Neural cell (in vitro differentiated cells): ENCODE measurements at regions not wholly inside any gene's neighbourhood (a gene's known extent, or its start where the extent isn't known, plus 50 kb on each side); places are given as distances from the start of the nearest gene placed in this dataset.

ENCODE experiments used
- H2AFZ ChIP-seq: fragments of 200-600, 300-800 bp; sonication (generic), shearing (Covaris generic); 2 replicates; pipeline ENCODE4 v1.6.0; 2014; ENCODE audit warnings: low read depth, mild to moderate bottlenecking, antibody characterized with exemption, low read length, moderate library complexity
- H3F3A ChIP-seq: fragments of 200-600 bp; shearing (Covaris generic); 2 replicates; pipeline ENCODE4 v1.6.1; 2016; ENCODE audit warnings: mild to moderate bottlenecking, moderate library complexity, mixed read lengths, antibody characterized with exemption, low read length; ENCODE audit not compliant: insufficient read depth, poor library complexity, severe bottlenecking
- H3K27ac ChIP-seq: fragments of 200-600, 300-800 bp; sonication (generic), shearing (Covaris generic); 2 replicates; pipeline ENCODE4 v1.5.1; 2014; ENCODE audit warnings: mild to moderate bottlenecking, low read length, moderate library complexity
- H3K27me3 ChIP-seq: fragments of 300-800, 200-600 bp; sonication (generic), shearing (Covaris generic); 2 replicates; pipeline ENCODE4 v1.6.0; 2014; ENCODE audit warnings: mild to moderate bottlenecking, low read depth, low read length, moderate library complexity; ENCODE audit not compliant: insufficient read depth
- H3K36me3 ChIP-seq: fragments of 300-800, 200-600 bp; sonication (generic), shearing (Covaris generic); 2 replicates; pipeline ENCODE4 v1.5.1; 2014; ENCODE audit warnings: mild to moderate bottlenecking, antibody characterized with exemption, low read length, moderate library complexity; ENCODE audit not compliant: insufficient read depth
- H3K4me2 ChIP-seq: fragments of 300-800, 200-600 bp; sonication (generic), shearing (Covaris generic); 2 replicates; pipeline ENCODE4 v1.6.0; 2014; ENCODE audit warnings: mild to moderate bottlenecking, low read length
- H3K4me3 ChIP-seq: fragments of 300-800, 200-600 bp; sonication (generic), shearing (Covaris generic); 2 replicates; pipeline ENCODE4 v1.5.1; 2014; ENCODE audit warnings: mild to moderate bottlenecking, low read length, moderate library complexity
- H3K79me2 ChIP-seq: fragments of 200-600 bp; shearing (Covaris generic); replicated peaks from 2 replicates; pipeline ENCODE4 v1.6.0; 2014; ENCODE audit warnings: mild to moderate bottlenecking, low read length, moderate library complexity; ENCODE audit not compliant: insufficient read depth
- H3K9ac ChIP-seq: fragments of 300-800, 200-600 bp; sonication (generic), shearing (Covaris generic); 2 replicates; pipeline ENCODE4 v1.6.1; 2016; ENCODE audit warnings: mild to moderate bottlenecking, low read length, mixed read lengths
- H3K9me2 ChIP-seq: fragments of 200-600 bp; shearing (Covaris generic); 2 replicates; pipeline ENCODE4 v1.6.1; 2016; ENCODE audit warnings: mild to moderate bottlenecking, low read length, mixed read lengths; ENCODE audit not compliant: insufficient read depth
- H3K9me3 ChIP-seq: fragments of 200-600, 300-800 bp; sonication (generic), shearing (Covaris generic); 2 replicates; pipeline ENCODE4 v1.6.1; 2016; ENCODE audit warnings: mild to moderate bottlenecking, mixed run types, low read length, moderate library complexity, mixed read lengths
- H4K20me1 ChIP-seq: fragments of 200-600 bp; shearing (Covaris generic); 2 replicates; pipeline ENCODE4 v1.6.1; 2016; ENCODE audit warnings: mild to moderate bottlenecking, mixed run types; ENCODE audit not compliant: insufficient read depth
- EP300 ChIP-seq: fragments of 450-650 bp; conservative IDR thresholded peaks from 2 replicates; pipeline ENCODE4 v1.6.1; 2014; ENCODE audit warnings: antibody characterized with exemption, mild to moderate bottlenecking, moderate library complexity; ENCODE audit not compliant: poor library complexity, severe bottlenecking
- EZH2 ChIP-seq: fragments of 200-600, 300-800 bp; shearing (Covaris generic), sonication (generic); IDR thresholded peaks from 2 replicates; pipeline ENCODE4 v1.6.1; 2014; ENCODE audit warnings: antibody characterized with exemption, low read length, borderline replicate concordance, mild to moderate bottlenecking; ENCODE audit not compliant: insufficient read depth, poor library complexity, severe bottlenecking
- MXI1 ChIP-seq: fragments of 450-650 bp; conservative IDR thresholded peaks from 2 replicates; pipeline ENCODE4 v1.6.1; 2014; ENCODE audit warnings: antibody characterized with exemption, mild to moderate bottlenecking; ENCODE audit not compliant: poor library complexity, severe bottlenecking
- POLR2AphosphoS5 ChIP-seq: IDR thresholded peaks from 2 replicates; pipeline ENCODE4 v1.6.1; 2012
- RAD21 ChIP-seq: fragments of 450-650 bp; conservative IDR thresholded peaks from 2 replicates; pipeline ENCODE4 v1.6.1; 2014; ENCODE audit warnings: antibody characterized with exemption, mild to moderate bottlenecking, moderate library complexity
- SMC3 ChIP-seq: fragments of 450-650 bp; conservative IDR thresholded peaks from 2 replicates; pipeline ENCODE4 v1.6.1; 2014; ENCODE audit warnings: antibody characterized with exemption, mild to moderate bottlenecking, moderate library complexity; ENCODE audit not compliant: poor library complexity
- TAF1 ChIP-seq: IDR thresholded peaks from 2 replicates; pipeline ENCODE4 v1.6.1; 2012; ENCODE audit warnings: low read depth
- TF ChIP-seq, protein P1 (sequence below): fragments of 450-650 bp; IDR thresholded peaks from 2 replicates; pipeline ENCODE4 v1.5.1; 2014; ENCODE audit warnings: antibody characterized with exemption, mild to moderate bottlenecking, moderate library complexity; ENCODE audit not compliant: poor library complexity, severe bottlenecking
- TF ChIP-seq, protein P2 (sequence below): IDR thresholded peaks from 2 replicates; pipeline ENCODE4 v1.6.1; 2012; ENCODE audit warnings: borderline replicate concordance

DNA sequence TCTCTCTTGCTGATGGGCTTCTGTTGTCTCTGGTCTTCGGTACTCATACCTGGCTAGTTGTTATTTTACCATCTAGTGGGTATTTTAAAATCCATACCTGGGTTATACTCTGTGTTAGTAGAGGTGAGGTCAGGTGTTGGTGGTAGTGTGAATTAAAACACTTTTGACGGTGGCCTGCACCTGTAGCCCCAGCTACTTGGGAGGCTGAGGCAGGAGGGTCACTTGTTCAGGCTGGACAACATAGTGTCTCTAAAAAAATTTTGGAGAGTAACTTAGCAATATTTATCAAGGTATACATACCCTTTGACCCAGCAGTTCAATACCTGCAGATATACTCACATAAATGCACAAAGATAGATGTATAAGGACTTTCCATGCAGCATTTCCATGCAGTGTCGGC is 55.4 kb downstream of the GSX1 start:
- Histone ChIP-seq H3K9me3 (no peaks in the 10 kb centered on the region), H3K36me3 (no peaks in the 10 kb centered on the region), H4K20me1 (no peaks in the 10 kb centered on the region), H3K9ac (no peak overlapping the region), H3F3A (no peaks in the 10 kb centered on the region), H2AFZ (no peak overlapping the region), H3K4me2 (no peak overlapping the region), H3K27ac (no peak overlapping the region), H3K27me3 (no peaks in the 10 kb centered on the region), H3K79me2 (no peaks in the 10 kb centered on the region), H3K9me2 (no peaks in the 10 kb centered on the region), H3K4me3 (no peak overlapping the region)
- TF ChIP-seq, protein P1, sequence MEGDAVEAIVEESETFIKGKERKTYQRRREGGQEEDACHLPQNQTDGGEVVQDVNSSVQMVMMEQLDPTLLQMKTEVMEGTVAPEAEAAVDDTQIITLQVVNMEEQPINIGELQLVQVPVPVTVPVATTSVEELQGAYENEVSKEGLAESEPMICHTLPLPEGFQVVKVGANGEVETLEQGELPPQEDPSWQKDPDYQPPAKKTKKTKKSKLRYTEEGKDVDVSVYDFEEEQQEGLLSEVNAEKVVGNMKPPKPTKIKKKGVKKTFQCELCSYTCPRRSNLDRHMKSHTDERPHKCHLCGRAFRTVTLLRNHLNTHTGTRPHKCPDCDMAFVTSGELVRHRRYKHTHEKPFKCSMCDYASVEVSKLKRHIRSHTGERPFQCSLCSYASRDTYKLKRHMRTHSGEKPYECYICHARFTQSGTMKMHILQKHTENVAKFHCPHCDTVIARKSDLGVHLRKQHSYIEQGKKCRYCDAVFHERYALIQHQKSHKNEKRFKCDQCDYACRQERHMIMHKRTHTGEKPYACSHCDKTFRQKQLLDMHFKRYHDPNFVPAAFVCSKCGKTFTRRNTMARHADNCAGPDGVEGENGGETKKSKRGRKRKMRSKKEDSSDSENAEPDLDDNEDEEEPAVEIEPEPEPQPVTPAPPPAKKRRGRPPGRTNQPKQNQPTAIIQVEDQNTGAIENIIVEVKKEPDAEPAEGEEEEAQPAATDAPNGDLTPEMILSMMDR: no peak
- TF ChIP-seq POLR2AphosphoS5: no peak

DNA sequence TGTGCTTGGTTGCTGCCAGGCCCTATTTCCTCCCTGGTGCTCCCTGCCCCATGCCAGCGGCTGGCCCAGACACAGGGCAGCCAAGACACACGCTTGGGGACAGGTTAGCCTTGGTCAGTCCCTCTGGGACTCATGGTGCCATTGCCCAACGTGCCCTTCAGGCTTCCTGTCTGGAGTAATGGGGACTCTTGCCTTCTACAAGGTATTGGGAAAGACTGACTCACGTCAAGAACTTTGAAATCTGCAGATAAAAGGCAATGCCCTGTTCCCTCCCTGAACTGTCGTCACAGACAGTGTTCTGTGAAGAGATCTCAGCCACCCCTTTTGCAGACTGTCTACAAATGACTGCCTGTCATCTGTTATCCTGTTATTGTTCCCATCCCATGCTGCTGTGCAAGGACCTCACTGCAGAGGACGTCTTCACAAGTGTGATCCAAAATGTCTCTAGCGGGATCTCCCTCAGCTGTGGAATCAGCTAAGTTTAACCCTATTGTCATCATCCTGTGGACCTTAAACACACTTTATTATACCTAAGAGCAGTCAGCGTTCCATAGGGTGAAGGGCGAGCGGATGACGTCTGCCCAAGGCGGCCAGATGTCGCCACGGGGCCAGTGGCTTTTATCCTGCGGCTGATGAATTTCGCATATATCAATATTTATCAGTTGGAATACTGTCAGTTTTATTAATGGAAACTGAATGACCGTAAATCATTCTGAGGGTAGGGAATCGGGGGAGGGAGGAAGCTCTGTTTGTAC is 59.0 kb downstream of the GSX1 start:
- no peaks in the 10 kb centered on the region for H4K20me1 ChIP-seq
- no peaks in the 10 kb centered on the region for H3K79me2 ChIP-seq
- H3K27me3 ChIP-seq: no peaks in the 10 kb centered on the region
- H3K4me3 ChIP-seq: no peak overlapping the region
- no peaks in the 10 kb centered on the region for H3K36me3 ChIP-seq
- H3F3A ChIP-seq: no peaks in the 10 kb centered on the region
- H3K9me3 ChIP-seq: no peaks in the 10 kb centered on the region
- no peak overlapping the region for H3K4me2 ChIP-seq
- H3K9ac ChIP-seq: no peak overlapping the region
- TF ChIP-seq, protein P2, sequence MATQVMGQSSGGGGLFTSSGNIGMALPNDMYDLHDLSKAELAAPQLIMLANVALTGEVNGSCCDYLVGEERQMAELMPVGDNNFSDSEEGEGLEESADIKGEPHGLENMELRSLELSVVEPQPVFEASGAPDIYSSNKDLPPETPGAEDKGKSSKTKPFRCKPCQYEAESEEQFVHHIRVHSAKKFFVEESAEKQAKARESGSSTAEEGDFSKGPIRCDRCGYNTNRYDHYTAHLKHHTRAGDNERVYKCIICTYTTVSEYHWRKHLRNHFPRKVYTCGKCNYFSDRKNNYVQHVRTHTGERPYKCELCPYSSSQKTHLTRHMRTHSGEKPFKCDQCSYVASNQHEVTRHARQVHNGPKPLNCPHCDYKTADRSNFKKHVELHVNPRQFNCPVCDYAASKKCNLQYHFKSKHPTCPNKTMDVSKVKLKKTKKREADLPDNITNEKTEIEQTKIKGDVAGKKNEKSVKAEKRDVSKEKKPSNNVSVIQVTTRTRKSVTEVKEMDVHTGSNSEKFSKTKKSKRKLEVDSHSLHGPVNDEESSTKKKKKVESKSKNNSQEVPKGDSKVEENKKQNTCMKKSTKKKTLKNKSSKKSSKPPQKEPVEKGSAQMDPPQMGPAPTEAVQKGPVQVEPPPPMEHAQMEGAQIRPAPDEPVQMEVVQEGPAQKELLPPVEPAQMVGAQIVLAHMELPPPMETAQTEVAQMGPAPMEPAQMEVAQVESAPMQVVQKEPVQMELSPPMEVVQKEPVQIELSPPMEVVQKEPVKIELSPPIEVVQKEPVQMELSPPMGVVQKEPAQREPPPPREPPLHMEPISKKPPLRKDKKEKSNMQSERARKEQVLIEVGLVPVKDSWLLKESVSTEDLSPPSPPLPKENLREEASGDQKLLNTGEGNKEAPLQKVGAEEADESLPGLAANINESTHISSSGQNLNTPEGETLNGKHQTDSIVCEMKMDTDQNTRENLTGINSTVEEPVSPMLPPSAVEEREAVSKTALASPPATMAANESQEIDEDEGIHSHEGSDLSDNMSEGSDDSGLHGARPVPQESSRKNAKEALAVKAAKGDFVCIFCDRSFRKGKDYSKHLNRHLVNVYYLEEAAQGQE: no peak
- no peak for TF ChIP-seq MXI1
- TF ChIP-seq RAD21: no peak
- TF ChIP-seq EP300: no peak
- no peak for TF ChIP-seq EZH2
- no peak overlapping the region for H2AFZ ChIP-seq
- H3K27ac ChIP-seq: no peak overlapping the region
- H3K9me2 ChIP-seq: no peaks in the 10 kb centered on the region

DNA sequence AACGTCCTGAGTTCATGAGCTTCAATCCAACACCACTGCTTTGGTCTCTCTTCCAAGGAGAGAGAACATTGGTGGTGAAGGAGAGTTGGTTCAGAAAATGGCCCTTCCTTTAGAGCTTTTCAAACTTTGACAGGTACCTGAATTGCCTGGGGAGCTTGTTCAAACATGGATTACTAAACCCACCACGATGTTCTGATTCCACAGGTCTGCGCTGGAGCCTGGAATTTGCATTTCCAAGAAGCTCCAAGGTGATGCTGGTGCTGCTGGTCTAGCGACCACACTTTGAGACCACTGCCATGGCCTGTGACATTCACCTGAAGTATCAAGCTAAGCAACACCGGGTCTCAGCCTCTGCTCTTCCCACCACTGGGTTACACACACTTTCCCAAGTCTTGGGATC is 60.2 kb downstream of the GSX1 start:
- no peaks in the 10 kb centered on the region for H3K36me3 ChIP-seq
- H4K20me1 ChIP-seq: no peaks in the 10 kb centered on the region
- no peak overlapping the region for H3K4me2 ChIP-seq
- H3K27me3 ChIP-seq: no peaks in the 10 kb centered on the region
- no peak overlapping the region for H2AFZ ChIP-seq
- no peak overlapping the region for H3K4me3 ChIP-seq
- no peaks in the 10 kb centered on the region for H3K9me2 ChIP-seq
- H3K9ac ChIP-seq: no peak overlapping the region
- H3K27ac ChIP-seq: no peak overlapping the region
- no peak for TF ChIP-seq POLR2AphosphoS5
- TF ChIP-seq EP300: no peak
- TF ChIP-seq RAD21: no peak
- no peak for TF ChIP-seq SMC3
- no peak for TF ChIP-seq MXI1
- TF ChIP-seq, protein P1: no peak
- TF ChIP-seq, protein P2: no peak
- no peak for TF ChIP-seq TAF1
- no peak for TF ChIP-seq EZH2
- no peaks in the 10 kb centered on the region for H3K79me2 ChIP-seq
- H3K9me3 ChIP-seq: no peaks in the 10 kb centered on the region
- H3F3A ChIP-seq: no peaks in the 10 kb centered on the region
